ENCODE measurements at regions not wholly inside any gene's neighbourhood (a gene's known extent, or its start where the extent isn't known, plus 50 kb on each side); places are given as distances from the start of the nearest gene placed in this dataset.

- H3K27me3 ChIP-seq (ENCODE audit: control insufficient read depth in 4 of 4, insufficient read depth in 4 of 4, low read length in 3 of 4): peaks cover 0 to 6% (median 0%) of the 10 kb centered on the region in 4 donors
- no peaks in the 10 kb centered on the region for H3K4me1 ChIP-seq (ENCODE audit: control insufficient read depth in 4 of 4, insufficient read depth in 4 of 4, low read length in 3 of 4)
- no peak overlapping the region for H3K9ac ChIP-seq (ENCODE audit: low read depth in 1 of 2, low read length in 2 of 2)
- no peak for DNase-seq (ENCODE audit: low spot score)
- TF ChIP-seq FOXA2 (IDR thresholded peaks at IDR 0.05) (no peak), CTCF (IDR thresholded peaks at IDR 0.05; ENCODE audit: low read depth, low read length, missing input control) (no peak), TAF1 (conservative IDR thresholded peaks at IDR 0.05) (no peak), RAD21 (IDR thresholded peaks at IDR 0.05) (no peak), FOXA1 (IDR thresholded peaks at IDR 0.05) (no peak), HNF4A (conservative IDR thresholded peaks at IDR 0.05) (no peak), ZBTB33 (IDR thresholded peaks at IDR 0.05) (no peak), YY1 (IDR thresholded peaks at IDR 0.05) (no peak), RXRA (IDR thresholded peaks at IDR 0.05) (no peak), EGR1 (IDR thresholded peaks at IDR 0.05; ENCODE audit: low read depth in 2 of 2) (no peak)
- no peaks in the 10 kb centered on the region for H3K36me3 ChIP-seq (ENCODE audit: control insufficient read depth in 4 of 4, insufficient read depth in 3 of 4, low read depth in 1 of 4, low read length in 3 of 4)
- no peaks in the 10 kb centered on the region for H3K9me3 ChIP-seq (ENCODE audit: control insufficient read depth in 4 of 4, low read length in 3 of 4)
- 70% methylated on average over 7 of the region's 7 CpGs for WGBS
- no peak overlapping the region for H3K4me3 ChIP-seq (ENCODE audit: low read depth in 1 of 3, low read length in 3 of 3)
- H3K27ac ChIP-seq (ENCODE audit: low read depth in 1 of 2, low read length in 2 of 2): no peak overlapping the region
Observed at GRCh38 chr1:38724160-38725131, 135.1 kb downstream of the RRAGC start.

GRCh38 chr1:38721816-38722215 is 137.8 kb downstream of the RRAGC start:
- Histone ChIP-seq H3K9ac (ENCODE audit: low read depth in 1 of 2, low read length in 2 of 2) (no peak overlapping the region), H3K36me3 (ENCODE audit: control insufficient read depth in 4 of 4, insufficient read depth in 3 of 4, low read depth in 1 of 4, low read length in 3 of 4) (no peaks in the 10 kb centered on the region), H3K27me3 (ENCODE audit: control insufficient read depth in 4 of 4, insufficient read depth in 4 of 4, low read length in 3 of 4) (peaks cover 0 to 9% (median 0%) of the 10 kb centered on the region in 4 donors), H3K27ac (ENCODE audit: low read depth in 1 of 2, low read length in 2 of 2) (no peak overlapping the region), H3K4me3 (ENCODE audit: low read depth in 1 of 3, low read length in 3 of 3) (no peak overlapping the region), H3K9me3 (ENCODE audit: control insufficient read depth in 4 of 4, low read length in 3 of 4) (no peaks in the 10 kb centered on the region), H3K4me1 (ENCODE audit: control insufficient read depth in 4 of 4, insufficient read depth in 4 of 4, low read length in 3 of 4) (no peaks in the 10 kb centered on the region)
- WGBS: 87% methylated on average over 4 of the region's 4 CpGs
- TF ChIP-seq RXRA (IDR thresholded peaks at IDR 0.05) (no peak), GABPA (IDR thresholded peaks at IDR 0.05 in 1 of 2, conservative IDR thresholded peaks at IDR 0.05 in 1 of 2) (no peak), CTCF (IDR thresholded peaks at IDR 0.05; ENCODE audit: low read depth, low read length, missing input control) (no peak), FOXA1 (IDR thresholded peaks at IDR 0.05) (no peak)
- no peak for DNase-seq (ENCODE audit: low spot score)

Data from liver (tissue), 8 donors.